ENCODE measurements at regions not wholly inside any gene's neighbourhood (a gene's known extent, or its start where the extent isn't known, plus 50 kb on each side); places are given as distances from the start of the nearest gene placed in this dataset.

DNA sequence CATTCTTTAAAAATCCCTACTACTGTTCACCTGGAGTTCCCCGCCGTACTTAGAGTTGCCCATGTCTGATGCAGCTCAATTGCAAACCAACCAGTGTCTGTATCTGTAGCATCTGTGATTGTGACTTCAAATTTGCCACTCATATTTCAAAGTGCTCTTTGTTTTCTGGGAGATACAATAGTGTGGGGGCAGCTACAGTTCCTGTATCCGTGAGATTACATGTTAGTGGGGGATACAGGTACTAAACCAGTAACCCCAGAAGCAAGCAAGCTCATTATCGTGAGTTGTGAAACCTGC is 140.9 kb downstream of the ANKRD60 start:
- DNase-seq: no peak

DNA sequence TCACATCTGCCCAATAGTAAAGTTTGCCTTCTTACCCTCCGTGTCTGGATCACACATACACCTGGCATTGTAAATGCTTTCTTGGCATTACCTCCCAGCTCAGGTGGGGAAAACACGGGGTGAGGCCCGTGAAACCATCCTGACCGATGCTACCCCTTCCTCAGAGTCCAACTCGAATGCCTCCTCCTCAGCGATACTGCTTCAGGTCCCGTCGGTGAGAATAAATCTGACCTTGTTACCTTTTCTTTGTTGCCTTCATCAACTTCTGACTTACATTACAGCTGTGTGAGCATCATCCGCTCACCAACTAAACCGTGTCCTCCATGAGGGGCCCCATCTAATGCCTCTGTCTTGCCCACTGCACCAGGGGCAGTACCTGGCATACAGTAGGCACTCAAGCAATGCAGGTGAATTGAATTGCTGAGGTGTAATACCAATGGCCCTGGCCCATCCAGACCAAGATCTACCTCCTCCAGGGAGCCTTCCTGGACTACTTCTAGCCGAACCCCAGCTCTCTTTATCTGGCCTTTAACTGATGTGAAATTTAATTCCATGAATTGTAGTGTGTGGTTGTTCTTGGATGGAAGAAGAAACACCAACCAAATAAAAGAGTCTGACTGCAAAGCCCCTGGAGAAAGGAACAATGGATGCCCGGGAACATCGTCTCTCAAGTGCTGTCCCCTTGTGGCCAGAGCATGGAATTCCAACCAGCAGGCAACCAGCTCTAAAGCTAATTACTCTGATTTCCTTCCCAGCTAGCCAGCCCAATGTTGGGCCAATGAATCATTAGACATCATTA is 141.5 kb downstream of the ANKRD60 start:
- peak; percentile 29 for DNase-seq

DNA sequence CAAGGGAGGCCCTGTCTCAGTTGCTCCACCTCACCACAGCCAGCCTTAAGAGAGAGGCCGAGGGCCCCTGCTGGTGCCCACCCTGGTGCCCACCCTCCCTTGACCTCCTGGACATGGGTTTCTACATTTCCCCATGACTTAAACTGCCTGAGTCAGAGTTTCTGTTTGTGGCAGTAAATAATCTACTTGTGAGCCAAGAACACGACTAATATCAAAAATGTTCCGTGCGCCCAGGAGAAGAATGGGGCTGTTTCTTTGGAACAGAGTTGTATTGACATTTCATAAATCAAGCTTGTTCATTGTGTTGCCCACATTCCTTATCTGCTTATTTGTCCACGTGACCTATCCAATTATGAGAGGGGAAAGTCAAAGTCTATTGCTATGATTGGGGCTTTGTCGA is 143.5 kb downstream of the ANKRD60 start:
- no peak for DNase-seq

DNA sequence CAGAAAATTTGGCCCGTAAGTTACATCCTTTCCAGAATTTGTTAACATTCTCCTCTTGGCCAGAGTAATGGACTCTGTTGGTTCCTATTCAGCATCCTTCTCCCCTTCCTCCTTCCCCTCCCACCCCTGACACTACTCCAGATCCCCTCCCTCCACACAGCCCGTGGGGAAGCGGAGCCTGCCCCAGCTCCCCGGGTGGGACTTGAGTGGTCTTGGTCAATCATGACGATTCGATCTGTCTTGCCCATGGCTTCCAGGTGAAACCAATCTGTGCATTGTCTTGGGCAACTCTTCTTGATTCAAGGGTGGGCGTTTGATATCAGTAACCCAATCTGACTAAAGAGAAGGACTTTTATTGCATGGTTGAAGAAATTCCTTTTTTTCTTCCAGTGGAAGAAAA is 143.9 kb downstream of the ANKRD60 start:
- DNase-seq: no peak

DNA sequence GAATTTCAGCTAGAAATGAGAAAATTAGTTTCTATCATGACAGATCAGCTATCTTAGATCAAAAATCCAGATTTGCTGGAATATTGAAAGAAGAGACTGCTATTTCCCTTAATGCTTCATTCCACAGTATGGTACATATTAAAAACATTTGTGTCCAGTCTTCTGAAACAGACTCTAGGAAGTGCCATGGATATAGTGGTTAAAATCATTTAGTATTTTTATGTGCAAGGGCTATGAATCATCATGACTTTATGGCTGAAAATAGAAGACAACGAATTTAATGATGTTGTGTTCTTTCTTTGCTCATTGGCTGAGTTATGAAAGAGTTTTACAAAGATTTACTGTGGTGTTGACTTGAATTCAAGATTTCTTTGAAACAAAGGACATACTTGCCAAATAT is 146.6 kb downstream of the ANKRD60 start:
- no peak for DNase-seq

DNA sequence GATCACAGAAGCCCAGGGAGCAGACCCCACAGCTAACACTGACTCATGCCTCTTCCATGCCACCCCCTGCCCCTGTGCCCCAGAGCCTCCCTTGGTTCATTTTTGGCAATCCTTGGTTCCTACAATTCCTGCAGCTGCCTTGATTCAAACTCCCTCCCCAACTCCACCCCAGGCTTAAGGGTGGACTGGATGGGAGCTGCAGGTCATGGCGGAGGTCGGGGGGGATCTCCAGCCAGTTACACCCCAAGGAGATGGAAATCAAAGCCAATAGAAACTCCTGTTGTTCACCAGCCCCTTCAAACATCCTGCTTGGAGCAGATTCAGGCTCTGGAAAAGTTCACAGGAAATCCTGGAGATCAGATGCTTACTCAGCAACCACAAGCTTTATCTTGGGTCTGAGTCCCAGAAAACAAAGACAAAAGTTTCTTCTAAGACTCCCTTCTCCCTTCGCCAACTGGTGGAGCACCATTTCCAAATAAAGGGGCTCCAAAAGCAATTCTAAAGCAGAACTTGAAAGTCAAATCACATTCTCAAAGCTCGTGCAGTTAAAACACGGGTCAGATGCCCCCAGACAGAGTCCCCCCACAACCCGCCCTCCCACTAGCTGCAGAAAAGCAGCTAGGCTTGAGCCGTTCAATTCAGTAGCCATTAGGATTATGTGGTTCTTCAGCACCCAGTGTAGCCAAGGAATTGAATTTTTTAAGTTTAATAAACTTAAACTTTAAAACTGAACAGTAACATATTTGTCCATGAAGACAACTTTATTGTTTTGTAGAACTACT is 149.5 kb downstream of the ANKRD60 start:
- no peak for DNase-seq

DNA sequence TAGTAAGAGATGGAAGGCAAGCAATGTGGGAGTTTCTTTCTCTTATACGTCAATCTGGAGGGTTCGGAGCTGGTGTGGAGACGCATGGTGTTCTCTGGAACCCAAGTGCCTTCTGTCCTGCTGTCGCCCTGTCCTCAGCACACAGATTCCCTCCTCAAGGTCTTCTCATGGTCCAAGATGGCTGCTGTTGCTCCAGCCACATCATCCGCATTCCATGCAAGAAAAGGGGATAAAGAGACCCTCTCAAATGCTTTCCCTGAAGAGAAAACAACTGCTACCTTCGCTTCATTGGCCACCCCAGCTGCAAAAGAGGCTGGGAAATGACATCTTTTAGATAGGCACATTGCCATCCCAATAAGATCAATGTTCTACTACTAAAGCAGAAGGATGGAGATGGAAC is 151.2 kb downstream of the ANKRD60 start:
- DNase-seq: no peak

DNA sequence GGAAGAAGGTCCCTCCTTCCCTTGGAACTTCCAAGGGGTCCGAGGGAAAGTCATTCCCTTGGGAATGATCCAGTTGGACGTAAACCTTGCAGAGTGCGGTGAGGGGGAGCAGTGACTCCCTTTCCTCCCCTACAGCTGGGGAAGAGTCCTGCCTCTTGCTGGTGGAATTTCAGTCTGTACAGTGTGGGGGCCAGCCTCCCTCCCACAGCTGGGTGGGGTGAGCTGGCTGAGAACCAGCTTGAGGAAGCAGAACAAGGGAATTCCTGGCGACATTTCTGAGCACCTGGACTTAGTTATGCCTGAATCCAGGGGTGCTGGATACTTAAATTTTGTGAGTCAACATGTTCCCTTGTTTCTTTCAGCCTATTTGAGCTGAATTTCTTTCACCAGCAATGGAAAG is 152.0 kb downstream of the ANKRD60 start:
- no peak for DNase-seq

DNA sequence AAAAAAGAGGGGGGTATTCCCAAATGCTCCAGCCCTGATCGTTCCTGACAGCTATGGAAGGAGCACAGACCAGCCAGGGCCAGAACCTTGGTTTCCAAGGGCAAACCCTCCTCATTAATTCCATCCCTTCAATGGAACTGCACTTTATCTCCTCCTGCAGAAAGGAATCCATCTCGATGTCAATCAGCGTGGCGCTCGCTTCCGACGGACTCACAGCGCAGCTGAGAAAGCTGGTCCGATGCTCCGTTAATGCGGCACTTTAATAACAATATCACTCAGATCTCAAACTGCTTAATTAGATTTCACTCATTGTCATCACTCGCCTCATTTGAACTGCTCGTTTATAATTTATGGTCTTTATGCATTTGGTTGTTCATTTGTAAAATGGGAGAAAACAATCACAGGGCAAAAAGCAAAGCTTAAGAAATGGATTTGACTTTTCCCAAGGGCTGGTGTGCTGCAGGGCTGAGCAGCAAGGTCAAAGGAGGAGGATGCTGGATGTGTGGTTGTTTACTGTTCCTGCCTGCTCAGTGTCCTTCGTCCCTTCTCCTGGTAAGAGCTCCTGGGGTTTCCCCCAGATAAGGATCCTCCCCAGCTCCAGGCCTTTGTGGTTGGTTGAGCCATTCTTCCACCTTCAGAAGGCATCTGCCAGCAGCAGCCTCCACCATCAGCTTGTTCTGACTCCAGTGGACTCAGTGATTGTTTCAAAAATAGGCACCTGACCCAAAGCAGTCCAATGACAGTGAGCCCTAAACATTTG is 152.7 kb downstream of the ANKRD60 start:
- no peak for DNase-seq

DNA sequence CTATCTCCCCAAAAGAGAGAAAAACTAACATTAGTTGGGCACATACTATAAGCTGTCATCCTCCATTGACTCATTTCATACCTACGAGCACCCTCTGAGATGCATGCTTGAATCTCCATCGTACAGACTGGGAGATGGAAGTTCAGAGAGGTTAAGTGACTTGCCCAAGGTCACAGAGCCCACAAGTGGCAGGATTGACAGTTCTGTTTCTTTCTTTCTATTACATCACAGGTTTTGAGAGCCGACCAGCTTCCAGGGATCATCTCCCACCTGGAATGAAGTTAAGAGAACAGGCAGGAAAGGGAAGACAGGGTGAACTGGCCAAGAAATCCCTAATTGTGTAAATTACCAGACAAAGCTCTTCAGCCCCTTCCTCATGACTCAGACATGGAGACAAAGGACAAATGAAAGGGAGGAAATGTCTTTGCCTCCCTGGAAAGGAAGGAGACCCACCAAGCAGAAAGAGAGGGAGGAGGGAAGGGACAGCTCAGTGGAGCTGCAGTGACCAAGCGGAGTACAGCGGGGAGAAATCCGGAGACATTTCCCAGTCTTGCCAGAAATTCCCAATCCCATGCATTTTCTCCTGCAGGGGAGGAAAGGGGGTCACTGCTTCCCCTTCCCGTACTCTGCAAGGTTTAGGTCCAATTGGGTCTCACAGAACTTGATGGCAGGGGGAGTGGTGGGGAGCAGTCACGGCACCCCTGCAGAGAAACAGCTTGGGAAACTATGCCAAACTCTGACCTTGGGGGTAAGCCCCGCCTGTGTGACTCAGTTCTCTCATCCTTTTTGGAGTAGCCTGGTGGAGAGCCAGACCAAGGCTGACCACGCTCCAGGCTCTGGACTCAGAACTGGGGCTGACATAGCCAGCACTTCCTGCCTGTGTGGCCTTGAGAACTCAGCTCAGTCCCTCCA is 154.3 kb downstream of the ANKRD60 start:
- no peak for DNase-seq

DNA sequence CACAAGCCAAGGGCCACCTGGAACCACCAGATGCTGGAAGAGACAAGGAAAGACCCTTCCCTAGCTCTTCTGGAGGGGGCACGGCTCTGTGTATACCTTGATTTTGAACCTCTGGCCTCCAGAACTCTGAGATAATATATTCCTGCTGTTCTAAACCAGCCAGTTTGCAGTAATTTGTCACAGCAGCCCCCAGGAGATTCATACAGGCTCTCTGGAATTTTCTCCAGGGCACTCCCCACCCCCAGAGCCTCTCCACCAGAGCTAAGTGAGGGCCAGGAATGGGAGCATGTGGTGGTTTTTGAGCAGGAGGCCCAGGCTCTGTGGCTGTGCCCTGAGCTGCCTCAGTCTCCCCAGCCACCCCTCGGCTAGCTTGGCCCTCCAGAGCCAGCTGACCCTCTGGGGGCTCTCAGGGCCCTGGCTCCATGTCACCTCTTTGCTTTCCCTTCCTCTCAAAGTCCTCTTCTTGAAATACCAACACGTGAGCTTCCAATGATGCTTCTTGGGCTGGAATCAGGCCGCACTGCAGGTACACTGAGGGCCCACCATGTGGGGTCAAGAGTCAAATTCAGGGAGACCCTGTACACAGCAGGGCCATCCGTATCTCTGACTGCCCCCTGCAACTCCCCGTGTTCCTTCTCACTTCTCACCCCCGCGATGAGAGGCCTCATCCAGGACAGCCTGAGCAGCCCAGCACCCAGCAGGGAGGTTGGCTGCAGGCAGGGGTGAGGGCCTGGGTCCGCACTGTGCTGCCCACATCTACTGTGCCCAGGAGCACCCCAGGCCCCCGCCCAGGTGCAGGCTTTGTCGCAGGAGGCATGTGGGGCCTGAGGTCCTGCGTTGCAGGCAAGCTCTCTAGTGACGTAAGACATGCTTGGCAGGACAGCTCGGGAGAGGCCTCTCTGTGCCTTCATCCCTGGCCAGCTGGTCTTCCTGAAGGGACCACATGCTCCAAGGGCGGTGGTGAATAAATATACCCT is 155.5 kb downstream of the ANKRD60 start:
- no peak for DNase-seq

DNA sequence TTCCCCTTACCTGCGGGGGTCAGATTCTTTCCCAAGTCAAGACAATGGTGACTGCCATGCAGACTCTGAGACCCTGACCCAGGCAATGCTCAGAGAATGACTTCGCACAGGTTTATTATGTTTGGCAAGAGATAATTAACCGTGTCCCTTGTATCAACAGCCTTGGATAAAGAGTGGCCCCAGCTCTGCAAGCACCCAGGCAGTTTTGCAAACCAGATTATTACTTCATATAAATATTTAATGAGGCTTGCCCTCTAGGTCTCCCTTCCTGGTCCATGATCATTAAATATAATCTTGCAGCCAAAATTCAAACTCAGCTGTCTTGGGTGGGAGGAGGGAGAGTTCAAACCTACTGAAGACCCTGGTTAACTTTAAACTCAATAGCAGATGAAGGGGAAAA is 156.5 kb downstream of the ANKRD60 start:
- no peak for DNase-seq

DNA sequence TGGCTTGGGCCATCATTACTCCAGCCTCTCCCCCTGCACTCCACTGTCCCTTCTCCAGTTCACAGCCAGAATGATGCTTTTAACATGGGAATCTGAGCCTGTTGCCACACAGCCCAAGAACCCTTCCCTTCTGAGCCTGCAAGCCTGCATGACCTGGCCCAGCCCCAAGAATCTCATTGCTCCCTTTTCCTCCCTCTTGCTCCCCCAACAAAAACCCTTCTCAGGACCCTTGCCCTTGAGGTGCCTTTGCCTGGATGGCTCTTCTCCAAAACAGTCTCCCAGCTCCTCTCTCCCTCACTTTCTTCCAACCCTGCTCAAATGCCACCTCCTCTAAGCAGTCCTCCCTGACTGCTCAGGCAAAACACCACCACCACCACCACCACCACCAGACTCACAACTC is 157.2 kb downstream of the ANKRD60 start:
- no peak for DNase-seq

DNA sequence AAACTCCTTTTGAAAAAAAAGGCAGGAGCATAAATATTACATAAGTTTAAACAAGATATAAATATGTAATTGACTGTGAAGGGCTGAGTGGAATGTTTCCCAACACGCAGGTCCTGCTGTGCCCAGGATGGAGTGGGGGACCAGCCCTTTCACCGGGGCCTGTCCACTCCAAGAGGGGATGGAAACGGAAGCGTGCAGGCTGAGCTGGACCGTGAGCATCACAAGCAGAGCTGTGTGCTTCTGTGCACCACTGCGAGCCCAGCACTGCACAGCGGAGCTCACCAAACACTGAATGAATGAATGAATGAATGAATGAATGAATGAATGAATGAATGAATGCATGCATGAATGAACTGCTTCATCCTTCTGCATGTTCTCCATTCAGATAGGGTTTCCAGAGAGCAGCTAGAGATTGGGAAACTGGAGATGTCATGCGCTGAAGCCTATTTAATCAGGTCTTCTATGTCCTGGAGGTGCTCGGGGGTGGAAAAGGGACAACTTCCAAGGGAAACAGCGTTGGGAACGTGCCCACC is 157.7 kb downstream of the ANKRD60 start:
- DNase-seq: no peak

DNA sequence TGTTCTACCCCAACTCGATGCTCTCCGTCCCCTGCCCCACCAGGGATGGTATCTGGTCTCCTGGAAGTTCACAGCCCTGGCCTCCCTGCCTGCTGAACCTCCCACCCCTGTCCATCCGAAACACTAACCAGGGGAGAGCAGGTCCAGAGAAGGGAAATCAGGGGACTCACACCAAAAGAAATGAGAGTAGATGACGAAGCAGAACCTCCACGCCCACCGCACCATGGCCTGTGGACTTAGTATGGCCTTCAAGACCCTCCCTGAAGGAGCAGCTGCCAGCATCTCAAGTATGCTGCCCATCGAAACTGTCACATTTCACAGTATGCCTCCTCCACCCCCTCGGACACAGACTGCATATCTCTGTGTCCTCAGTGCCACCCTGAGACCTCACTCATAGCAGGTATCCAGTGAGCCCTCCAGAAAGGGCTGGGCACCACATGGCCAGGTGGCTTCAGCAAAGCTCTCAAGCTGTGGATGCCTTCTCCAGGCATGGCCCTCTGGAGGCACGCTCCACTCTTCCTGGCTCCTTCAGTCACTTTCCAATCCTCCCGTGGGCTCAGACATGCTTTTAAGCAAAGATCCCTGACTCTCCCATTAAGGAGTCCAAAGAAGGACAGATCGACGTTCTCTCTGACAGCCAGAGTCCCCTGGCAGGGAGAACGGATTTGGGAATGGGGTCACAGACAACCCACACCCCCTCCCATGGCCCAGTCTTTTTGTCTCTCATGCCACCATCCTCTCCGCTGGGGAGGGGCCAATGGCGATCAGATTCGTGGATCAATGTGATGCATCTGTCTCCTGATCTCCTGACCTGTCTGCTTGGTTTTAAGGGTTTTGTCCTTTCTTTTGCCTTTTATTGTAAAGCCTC is 158.4 kb downstream of the ANKRD60 start:
- DNase-seq: no peak

DNA sequence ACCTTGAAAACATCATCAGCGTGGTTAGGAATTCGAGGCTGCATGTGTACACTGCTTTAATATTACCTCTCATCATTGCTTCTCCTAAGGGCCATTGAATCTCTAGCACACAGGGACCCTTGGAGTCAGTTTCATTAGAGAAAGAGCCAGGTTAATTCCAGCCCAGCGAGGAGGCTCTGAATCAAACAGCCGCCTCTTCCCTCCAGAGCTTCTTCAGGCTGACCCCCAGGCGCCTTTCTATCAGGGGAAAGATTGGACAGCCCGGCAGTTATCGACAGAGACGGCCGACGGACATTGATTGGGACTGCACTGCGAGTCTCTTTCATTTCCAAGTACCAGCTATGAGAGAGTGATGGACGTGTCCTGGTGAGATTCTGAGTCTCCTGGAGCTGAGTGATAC is 159.2 kb downstream of the ANKRD60 start:
- DNase-seq: no peak

DNA sequence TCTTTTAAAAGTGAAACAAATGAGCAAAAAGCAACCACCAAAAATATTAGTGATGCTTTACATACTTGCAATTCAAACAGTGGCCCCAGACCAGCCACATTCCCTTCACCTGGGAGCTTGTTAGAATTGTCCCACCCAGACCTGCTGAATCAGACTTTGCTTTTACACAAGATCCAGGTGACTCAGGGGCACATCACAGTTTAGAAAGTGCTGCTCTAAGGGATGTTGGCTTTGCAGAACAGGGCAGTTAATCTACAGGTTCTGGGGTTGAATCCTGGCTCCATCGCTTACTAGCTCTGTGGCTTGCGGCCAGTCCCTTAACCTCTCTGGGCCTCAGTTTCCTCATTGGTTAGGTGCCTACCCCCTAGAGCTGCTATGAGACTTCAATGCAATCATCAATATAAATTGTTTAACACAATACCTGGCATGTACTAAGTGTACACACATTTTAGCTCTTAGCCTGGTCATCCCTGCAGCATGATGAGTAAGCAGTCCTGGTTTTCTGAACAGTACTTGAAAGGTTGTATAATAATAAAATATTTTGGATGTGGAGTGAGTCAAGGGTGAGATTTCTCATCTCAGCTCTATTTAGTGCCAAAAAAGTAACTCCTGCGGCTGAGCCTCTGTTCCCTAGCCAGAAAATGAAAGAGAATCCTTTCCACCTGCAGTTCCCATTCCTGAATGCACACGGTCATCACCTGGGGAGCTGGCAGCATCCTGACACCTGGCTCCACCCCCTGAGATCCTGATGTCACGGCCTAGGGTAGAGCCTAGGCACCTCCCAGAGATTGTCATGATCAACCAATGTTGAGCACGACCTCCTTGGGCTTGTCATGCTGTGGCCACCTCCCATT is 162.7 kb downstream of the ANKRD60 start:
- DNase-seq: peak; percentile 2

DNA sequence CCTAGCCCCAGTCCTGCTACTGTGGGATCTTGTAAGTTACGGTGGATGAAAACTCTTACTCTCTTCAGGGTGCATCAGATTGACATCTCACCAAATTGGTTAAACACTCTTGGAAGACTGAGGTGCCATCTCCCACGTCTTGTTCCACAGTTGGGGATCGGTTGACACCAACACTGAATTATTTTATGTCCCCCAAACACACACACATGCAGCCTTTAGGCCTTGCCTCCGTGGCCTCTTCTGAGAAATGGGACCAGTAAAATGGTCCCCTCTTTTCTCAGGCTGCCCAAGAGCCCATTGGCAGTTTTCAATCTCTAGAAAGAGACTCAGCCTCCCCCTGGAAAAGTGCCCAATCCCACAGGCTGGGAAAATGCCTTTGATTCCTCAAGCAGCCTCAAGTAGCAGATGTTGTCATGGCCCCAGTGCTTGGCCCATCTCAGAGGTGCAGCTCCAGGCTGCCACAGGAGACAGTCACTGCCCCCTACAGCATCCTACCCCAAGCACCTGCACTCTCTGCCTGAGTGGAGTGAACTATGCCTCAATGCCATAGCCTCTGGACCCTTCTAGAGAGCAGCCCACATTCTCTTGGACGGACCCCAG is 163.9 kb downstream of the ANKRD60 start:
- no peak for DNase-seq

DNA sequence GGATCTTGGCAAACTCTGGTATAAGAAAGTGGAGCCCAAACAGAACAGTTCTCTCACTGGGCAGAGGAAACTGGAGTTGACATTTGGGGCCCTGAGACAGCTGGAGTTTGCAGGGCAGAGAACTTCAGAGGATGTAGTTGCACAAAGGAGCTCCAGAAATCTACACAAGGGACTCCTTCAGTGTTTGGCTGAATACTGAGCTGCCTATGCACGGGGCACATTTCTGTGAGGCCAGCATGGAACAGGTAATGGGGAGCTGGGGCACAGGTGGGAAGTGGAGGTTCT is 169.3 kb downstream of the ANKRD60 start:
- no peak for DNase-seq
